8988T (cell line): ENCODE measurements at regions not wholly inside any gene's neighbourhood (a gene's known extent, or its start where the extent isn't known, plus 50 kb on each side); places are given as distances from the start of the nearest gene placed in this dataset.

Source experiments
- DNase-seq: peaks from one replicate; pipeline ENCODE4 v3.0.0; 2011

GRCh38 chr18:1995041-1995612, 576.2 kb downstream of the METTL4 start:
- no peak for DNase-seq

GRCh38 chr18:1998121-1998520, 573.2 kb downstream of the METTL4 start:
- no peak for DNase-seq

GRCh38 chr18:1999387-1999786, 571.9 kb downstream of the METTL4 start:
- DNase-seq = no peak

GRCh38 chr18:2002151-2002550, 569.2 kb downstream of the METTL4 start:
- no peak for DNase-seq

- DNase-seq = no peak
Measured at GRCh38 chr18:2002604-2003003, 568.7 kb downstream of the METTL4 start.

GRCh38 chr18:2009942-2010697, 561.2 kb downstream of the METTL4 start:
- no peak for DNase-seq

GRCh38 chr18:2027016-2027415, 544.3 kb downstream of the METTL4 start:
- no peak for DNase-seq

- no peak for DNase-seq
Measured at GRCh38 chr18:2027756-2028155, 543.5 kb downstream of the METTL4 start.

GRCh38 chr18:2028986-2029385, 542.3 kb downstream of the METTL4 start:
- DNase-seq = no peak

- no peak for DNase-seq
Measured at GRCh38 chr18:2030647-2031046, 540.7 kb downstream of the METTL4 start.

GRCh38 chr18:2032036-2032435, 539.3 kb downstream of the METTL4 start:
- no peak for DNase-seq

GRCh38 chr18:2035056-2035455, 536.2 kb downstream of the METTL4 start:
- DNase-seq = no peak

GRCh38 chr18:2036086-2036485, 535.2 kb downstream of the METTL4 start:
- DNase-seq = no peak

GRCh38 chr18:2040279-2040678, 531.0 kb downstream of the METTL4 start:
- DNase-seq = no peak

- no peak for DNase-seq
Measured at GRCh38 chr18:2049986-2050385, 521.3 kb downstream of the METTL4 start.

GRCh38 chr18:2050702-2051201, 520.6 kb downstream of the METTL4 start:
- DNase-seq = no peak

- DNase-seq = no peak
Measured at GRCh38 chr18:2053490-2054089, 517.7 kb downstream of the METTL4 start.

- DNase-seq = no peak
Measured at GRCh38 chr18:2059336-2059735, 512.0 kb downstream of the METTL4 start.

- no peak for DNase-seq
Measured at GRCh38 chr18:2060086-2060485, 511.2 kb downstream of the METTL4 start.

- no peak for DNase-seq
Measured at GRCh38 chr18:2070631-2071030, 500.7 kb downstream of the METTL4 start.

GRCh38 chr18:2075499-2075898, 495.8 kb downstream of the METTL4 start:
- no peak for DNase-seq

- no peak for DNase-seq
Measured at GRCh38 chr18:2082676-2083075, 488.6 kb downstream of the METTL4 start.

- DNase-seq = no peak
Measured at GRCh38 chr18:2083691-2084090, 487.6 kb downstream of the METTL4 start.

- no peak for DNase-seq
Measured at GRCh38 chr18:2086439-2086838, 484.9 kb downstream of the METTL4 start.
